LNCaP clone FGC (cell line): ENCODE measurements at regions not wholly inside any gene's neighbourhood (a gene's known extent, or its start where the extent isn't known, plus 50 kb on each side); places are given as distances from the start of the nearest gene placed in this dataset.

ENCODE experiments used
- DNase-seq: peaks from one replicate; pipeline ENCODE4 v3.0.0-alpha.2; 2011; ENCODE audit warnings: low read depth
- H3K4me3 ChIP-seq: 2 replicates; pipeline ENCODE4 v1.5.1; 2011; ENCODE audit warnings: mild to moderate bottlenecking, low read depth, low read length, control low read depth
- CTCF ChIP-seq: IDR thresholded peaks from 2 replicates; pipeline ENCODE4 v1.5.1; 2012; ENCODE audit warnings: mild to moderate bottlenecking; ENCODE audit not compliant: control insufficient read depth, insufficient read depth; ENCODE audit errors: extremely low read depth

- no peak for TF ChIP-seq CTCF
- DNase-seq: no peak
- no peak overlapping the region for H3K4me3 ChIP-seq
These were observed 106.4 kb downstream of the MINAR1 start for GRCh38 chr15:79538527-79538926.

- no peak overlapping the region for H3K4me3 ChIP-seq
- no peak for TF ChIP-seq CTCF
- DNase-seq: no peak
These were observed 107.3 kb downstream of the MINAR1 start for GRCh38 chr15:79539401-79539800.

GRCh38 chr15:79540551-79540950 lies 108.4 kb downstream of the MINAR1 start:
- no peak overlapping the region for H3K4me3 ChIP-seq
- no peak for DNase-seq
- no peak for TF ChIP-seq CTCF

GRCh38 chr15:79541196-79541595 lies 109.1 kb downstream of the MINAR1 start:
- TF ChIP-seq CTCF: no peak
- DNase-seq: no peak

DNA sequence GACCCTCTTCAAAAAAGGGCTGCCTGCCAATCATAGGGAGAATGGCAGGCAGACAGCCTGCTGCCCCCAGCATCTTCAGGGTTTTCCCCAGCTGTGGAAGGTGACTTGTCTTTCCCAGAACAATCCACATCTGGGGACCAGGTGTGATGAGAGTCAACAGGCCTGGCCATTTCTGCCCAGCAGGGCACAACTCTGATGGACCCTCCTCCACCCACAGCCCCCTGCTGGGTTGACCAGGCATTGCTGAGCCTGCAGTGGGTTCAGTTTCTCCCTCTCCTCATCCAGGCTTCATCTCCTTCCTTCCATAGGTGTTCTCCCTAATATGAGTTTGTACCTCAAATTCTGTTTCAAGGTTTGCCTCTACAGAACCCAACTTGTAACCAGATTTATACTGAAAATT lies 111.0 kb downstream of the MINAR1 start:
- no peak for DNase-seq
- no peak overlapping the region for H3K4me3 ChIP-seq
- TF ChIP-seq CTCF: no peak

More at GRCh38 chr15:79541196-79541595, 109.1 kb downstream of the MINAR1 start:
- H3K4me3 ChIP-seq: no peak overlapping the region

- TF ChIP-seq CTCF: no peak
- no peak for DNase-seq
- H3K4me3 ChIP-seq: no peak overlapping the region
These were observed 117.1 kb downstream of the MINAR1 start for GRCh38 chr15:79549196-79549595.

GRCh38 chr15:79560384-79560783 lies 128.2 kb downstream of the MINAR1 start:
- DNase-seq: no peak
- TF ChIP-seq CTCF: no peak
- H3K4me3 ChIP-seq: no peak overlapping the region
